ENCODE measurements at regions not wholly inside any gene's neighbourhood (a gene's known extent, or its start where the extent isn't known, plus 50 kb on each side); places are given as distances from the start of the nearest gene placed in this dataset.

GRCh38 chr22:48908547-48908946, 919.1 kb downstream of the BRD1 start:
- TF ChIP-seq CTCF (IDR thresholded peaks at IDR 0.05) = no peak
- no peak for TF ChIP-seq POLR2A (IDR thresholded peaks at IDR 0.05)

All from heart left ventricle (tissue), 13 donors.